DMS79 treated with DMSO at 0.1 percent for 48 hours (cell line): ENCODE measurements at regions not wholly inside any gene's neighbourhood (a gene's known extent, or its start where the extent isn't known, plus 50 kb on each side); places are given as distances from the start of the nearest gene placed in this dataset.

Experiments used
- DNase-seq: peaks from one replicate; lab custom pipeline; 2025; lab: John Stamatoyannopoulos, UW

GRCh38 chr6:2426561-2427340, 181.3 kb upstream of the GMDS start:
- DNase-seq, result no peak

GRCh38 chr6:2416128-2416712, 170.8 kb upstream of the GMDS start:
- DNase-seq, result no peak

GRCh38 chr6:2414885-2415547, 169.6 kb upstream of the GMDS start:
- DNase-seq, result no peak

GRCh38 chr6:2412731-2413130, 167.3 kb upstream of the GMDS start:
- DNase-seq, result no peak

GRCh38 chr6:2410656-2411380, 165.4 kb upstream of the GMDS start:
- DNase-seq, result no peak

- DNase-seq, result no peak
Observed at GRCh38 chr6:2407525-2407924, 162.1 kb upstream of the GMDS start.

GRCh38 chr6:2404211-2404929, 159.0 kb upstream of the GMDS start:
- no peak for DNase-seq

- DNase-seq, result no peak
Observed at GRCh38 chr6:2403546-2403945, 158.1 kb upstream of the GMDS start.

GRCh38 chr6:2396846-2397630, 151.6 kb upstream of the GMDS start:
- peak; percentile 57 for DNase-seq

- DNase-seq, result peak; percentile 25
Observed at GRCh38 chr6:2396042-2396657, 150.7 kb upstream of the GMDS start.

GRCh38 chr6:2388554-2389324, 143.3 kb upstream of the GMDS start:
- DNase-seq, result no peak

GRCh38 chr6:2387445-2387844, 142.0 kb upstream of the GMDS start:
- no peak for DNase-seq

- DNase-seq, result no peak
Observed at GRCh38 chr6:2385471-2385983, 140.1 kb upstream of the GMDS start.

- DNase-seq, result no peak
Observed at GRCh38 chr6:2384528-2384927, 139.1 kb upstream of the GMDS start.

GRCh38 chr6:2381872-2382661, 136.7 kb upstream of the GMDS start:
- no peak for DNase-seq

GRCh38 chr6:2378891-2379652, 133.7 kb upstream of the GMDS start:
- no peak for DNase-seq

GRCh38 chr6:2378046-2378657, 132.7 kb upstream of the GMDS start:
- DNase-seq, result no peak
